AG04450 (cell line): ENCODE measurements at regions not wholly inside any gene's neighbourhood (a gene's known extent, or its start where the extent isn't known, plus 50 kb on each side); places are given as distances from the start of the nearest gene placed in this dataset.

Experiments
- CTCF ChIA-PET: fragments of 300-600, 350-600 bp; formaldehyde crosslinking; extraction: SDS; loops from one replicate; lab custom pipeline; 2022; ENCODE audit warnings: antibody characterized with exemption, inconsistent platforms; lab: Charles Lee
- POLR2A ChIA-PET: fragments of 350-600 bp; formaldehyde crosslinking; extraction: SDS; loops from one replicate; lab custom pipeline; 2021; ENCODE audit warnings: antibody characterized with exemption, inconsistent platforms; lab: Yijun Ruan, JAX
- DNase-seq: peaks from one replicate; pipeline ENCODE4 v3.0.0-alpha.2; 2011; ENCODE audit warnings: low read depth, low spot score
- H3K27ac ChIP-seq: one replicate; pipeline ENCODE4 v1.5.1; 2012; ENCODE audit warnings: low read depth, low read length, control low read depth
- H3K27me3 ChIP-seq: one replicate; pipeline ENCODE4 v1.6.0; 2012; ENCODE audit warnings: low read length; ENCODE audit not compliant: control insufficient read depth, insufficient read depth
- H3K4me3 ChIP-seq: 2 replicates; pipeline ENCODE4 v1.5.1; 2011; ENCODE audit warnings: mild to moderate bottlenecking, low read depth, low read length, control low read depth
- H3K9me3 ChIP-seq: 2 replicates; pipeline ENCODE4 v1.5.1; 2012; ENCODE audit warnings: low read length; ENCODE audit not compliant: control insufficient read depth, insufficient read depth
- TF ChIP-seq, protein P1 (sequence below): IDR thresholded peaks from 2 replicates; pipeline ENCODE4 v1.5.1; 2011; ENCODE audit warnings: low read depth, low read length, control low read depth, inconsistent platforms

DNA sequence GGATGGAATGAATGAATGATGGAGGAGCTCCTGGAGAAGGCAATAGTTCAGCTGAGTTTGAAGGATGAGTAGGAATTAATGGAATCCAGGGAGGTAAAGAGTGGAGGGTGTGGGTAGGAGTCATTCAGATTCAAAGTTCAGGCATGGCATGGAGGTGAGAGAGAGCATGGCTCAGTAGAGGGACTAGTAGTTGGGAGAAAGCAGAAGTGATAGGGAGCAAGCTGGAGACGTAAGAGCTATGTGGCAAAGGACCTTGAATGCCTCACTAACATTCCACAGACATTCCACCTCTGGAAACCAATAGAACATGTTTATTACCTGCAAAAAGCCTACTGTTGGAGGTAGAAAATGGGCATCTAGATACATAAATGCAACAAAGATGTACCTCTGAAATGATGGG is 170.1 kb downstream of the HAUS1 start:
- POLR2A ChIA-PET, result no interaction called here

DNA sequence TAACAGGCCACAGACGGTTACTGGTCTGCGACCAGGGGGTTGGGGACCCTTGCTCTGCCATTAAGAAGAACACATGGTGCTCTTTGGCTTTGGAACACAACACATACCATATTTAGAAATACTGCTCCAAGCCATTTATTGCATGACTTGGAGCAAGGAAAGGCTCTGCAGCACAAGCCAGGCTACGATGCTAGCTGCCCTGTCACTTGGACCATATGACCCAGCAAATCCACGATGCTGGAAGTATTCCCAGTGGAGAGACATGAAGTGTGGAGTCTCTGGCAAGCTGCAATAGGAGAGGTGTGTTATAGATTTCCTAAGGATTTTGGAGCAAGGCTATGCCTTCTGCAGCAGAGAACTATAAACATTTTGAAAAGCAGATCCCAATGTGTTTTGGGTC is 171.2 kb downstream of the HAUS1 start:
- no peak for DNase-seq
- Histone ChIP-seq H3K4me3 (no peak overlapping the region), H3K27me3 (no peaks in the 10 kb centered on the region), H3K27ac (no peak overlapping the region), H3K9me3 (no peaks in the 10 kb centered on the region)
- ChIA-PET POLR2A (no interaction called here), CTCF (interaction anchor here (1.7 to 3.9 kb wide), 2 partner anchors 102 kb away, joined by 10 to 19 read pairs; a partner anchor contains a TSS)
- TF ChIP-seq, protein P1, sequence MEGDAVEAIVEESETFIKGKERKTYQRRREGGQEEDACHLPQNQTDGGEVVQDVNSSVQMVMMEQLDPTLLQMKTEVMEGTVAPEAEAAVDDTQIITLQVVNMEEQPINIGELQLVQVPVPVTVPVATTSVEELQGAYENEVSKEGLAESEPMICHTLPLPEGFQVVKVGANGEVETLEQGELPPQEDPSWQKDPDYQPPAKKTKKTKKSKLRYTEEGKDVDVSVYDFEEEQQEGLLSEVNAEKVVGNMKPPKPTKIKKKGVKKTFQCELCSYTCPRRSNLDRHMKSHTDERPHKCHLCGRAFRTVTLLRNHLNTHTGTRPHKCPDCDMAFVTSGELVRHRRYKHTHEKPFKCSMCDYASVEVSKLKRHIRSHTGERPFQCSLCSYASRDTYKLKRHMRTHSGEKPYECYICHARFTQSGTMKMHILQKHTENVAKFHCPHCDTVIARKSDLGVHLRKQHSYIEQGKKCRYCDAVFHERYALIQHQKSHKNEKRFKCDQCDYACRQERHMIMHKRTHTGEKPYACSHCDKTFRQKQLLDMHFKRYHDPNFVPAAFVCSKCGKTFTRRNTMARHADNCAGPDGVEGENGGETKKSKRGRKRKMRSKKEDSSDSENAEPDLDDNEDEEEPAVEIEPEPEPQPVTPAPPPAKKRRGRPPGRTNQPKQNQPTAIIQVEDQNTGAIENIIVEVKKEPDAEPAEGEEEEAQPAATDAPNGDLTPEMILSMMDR, result no peak

More for the DNA sequence above, 170.1 kb downstream of the HAUS1 start:
- TF ChIP-seq, protein P1, result no peak
- CTCF ChIA-PET, result interaction anchor here (3.9 kb wide), 1 partner anchor 101 kb away, joined by 19 read pairs; a partner anchor contains a TSS
- DNase-seq, result no peak
- H3K4me3 ChIP-seq, result no peak overlapping the region
- H3K27ac ChIP-seq, result no peak overlapping the region
- no peaks in the 10 kb centered on the region for H3K27me3 ChIP-seq
- H3K9me3 ChIP-seq, result no peaks in the 10 kb centered on the region

DNA sequence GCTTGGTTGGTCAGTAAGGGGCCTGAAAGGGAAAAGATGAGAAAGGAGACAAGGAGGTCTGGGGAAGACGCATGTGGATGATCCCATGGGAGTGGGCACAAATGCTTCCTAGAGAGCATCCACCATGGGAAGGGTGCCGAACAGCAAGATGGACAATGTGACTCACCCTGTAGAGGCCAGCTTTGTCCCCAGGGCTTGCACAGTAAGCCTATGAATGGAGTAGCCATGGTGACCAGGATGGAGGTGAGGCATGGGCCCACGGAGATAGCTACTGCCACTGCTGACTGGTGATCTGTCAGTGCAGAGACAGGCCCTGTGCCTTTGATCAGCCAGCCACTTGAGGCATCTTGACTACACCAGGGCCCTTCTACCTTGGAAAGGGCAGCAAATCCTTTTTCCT is 172.6 kb downstream of the HAUS1 start:
- POLR2A ChIA-PET, result interaction anchor here (0.5 kb wide), 1 partner anchor 10 kb away, joined by 3 read pairs; no protein-coding TSS in a partner anchor
- no peak overlapping the region for H3K4me3 ChIP-seq
- CTCF ChIA-PET, result interaction anchor here (1.7 to 8.3 kb wide), 3 partner anchors 104 to 382 kb away, joined by 10 to 117 read pairs (median 46); partner anchors contain the start of gene LOXHD1

DNA sequence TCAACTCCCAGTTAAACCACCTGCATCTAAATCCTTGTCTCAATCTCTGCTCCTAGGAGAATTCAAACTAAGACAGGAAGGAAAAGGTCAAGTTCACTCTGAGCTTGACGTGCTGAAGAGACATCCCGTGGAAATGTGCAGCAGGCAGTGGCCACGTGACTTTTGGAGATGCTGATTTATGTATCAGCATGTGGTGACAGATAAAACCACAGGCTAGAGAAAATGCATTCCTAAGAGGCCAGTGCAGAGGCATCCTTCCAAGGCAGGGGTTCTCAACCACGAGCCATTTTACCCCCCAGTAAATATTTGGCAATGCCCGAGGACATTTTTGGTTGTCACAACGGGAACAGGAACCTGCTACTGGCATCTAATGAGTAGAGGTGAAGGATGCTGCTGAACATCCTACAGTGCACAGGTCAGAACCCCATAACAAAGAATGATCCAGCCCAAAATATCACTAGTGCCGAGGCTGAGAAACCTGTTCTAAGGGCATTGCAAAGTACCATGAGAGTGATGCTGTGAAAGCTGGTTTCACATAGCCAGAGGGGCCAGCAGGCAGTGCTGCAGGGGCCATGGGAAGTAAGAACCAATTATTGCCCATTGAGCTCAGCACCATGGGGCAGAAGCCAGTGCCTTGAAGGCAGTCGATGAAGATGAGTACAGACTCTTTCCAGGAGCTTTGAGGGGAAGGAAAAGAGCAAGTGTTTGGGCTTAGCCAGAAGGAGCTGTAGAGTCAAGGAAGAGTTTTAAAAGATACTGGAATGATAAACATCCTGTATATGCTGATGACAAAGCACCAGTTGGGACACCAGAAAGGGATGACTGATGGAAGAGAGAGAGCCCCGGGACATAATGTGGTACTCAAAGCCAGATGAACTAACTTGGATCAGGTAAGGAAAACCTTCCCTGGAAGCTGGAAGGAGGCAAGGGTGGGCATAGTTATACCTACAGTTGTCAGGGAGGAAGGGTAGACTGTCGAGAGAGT is 174.6 kb downstream of the HAUS1 start:
- DNase-seq, result peak; percentile 16
- TF ChIP-seq, protein P1, result no peak
- Histone ChIP-seq H3K27me3 (no peaks in the 10 kb centered on the region), H3K9me3 (no peaks in the 10 kb centered on the region), H3K4me3 (no peak overlapping the region), H3K27ac (peak overlapping the region; percentile 31)
- ChIA-PET CTCF (interaction anchor here (0.6 to 8.3 kb wide), 6 partner anchors 15 to 380 kb away, joined by 3 to 117 read pairs (median 28); partner anchors contain the start of gene LOXHD1), POLR2A (no interaction called here)

More for the DNA sequence above, 172.6 kb downstream of the HAUS1 start:
- no peaks in the 10 kb centered on the region for H3K27me3 ChIP-seq
- no peak for DNase-seq
- TF ChIP-seq, protein P1, result no peak
- H3K9me3 ChIP-seq, result no peaks in the 10 kb centered on the region
- no peak overlapping the region for H3K27ac ChIP-seq

DNA sequence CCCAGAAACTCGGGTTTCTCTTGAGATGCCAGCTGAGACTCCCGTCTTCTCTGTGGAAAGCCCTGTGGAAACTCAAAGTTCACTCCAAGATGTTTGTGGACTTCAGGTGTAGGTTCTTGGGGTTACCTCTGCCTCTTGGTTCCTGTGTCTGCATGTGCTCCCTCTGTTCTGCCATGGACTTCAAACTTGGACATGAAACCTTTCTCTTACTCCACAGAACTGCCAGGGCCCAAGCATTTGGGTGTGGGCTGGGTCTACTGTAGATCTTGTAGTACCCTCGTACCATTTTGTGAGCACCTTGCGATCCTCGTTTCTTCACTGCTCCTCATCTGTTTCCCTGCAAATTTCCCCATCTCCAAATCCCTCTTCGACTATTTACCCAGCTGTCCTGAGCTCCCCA is 175.5 kb downstream of the HAUS1 start:
- ChIA-PET CTCF (interaction anchor here (0.6 to 8.3 kb wide), 10 partner anchors 11 to 565 kb away, joined by 4 to 117 read pairs (median 9); partner anchors contain the start of gene LOXHD1), POLR2A (no interaction called here)
- Histone ChIP-seq H3K4me3 (no peak overlapping the region), H3K27ac (no peak overlapping the region), H3K27me3 (no peaks in the 10 kb centered on the region), H3K9me3 (no peaks in the 10 kb centered on the region)
- TF ChIP-seq, protein P1, result no peak
- DNase-seq, result no peak
